BE2C (cell line): ENCODE measurements at regions not wholly inside any gene's neighbourhood (a gene's known extent, or its start where the extent isn't known, plus 50 kb on each side); places are given as distances from the start of the nearest gene placed in this dataset.

Experiments used
- DNase-seq: peaks from one replicate; pipeline ENCODE4 v3.0.0-alpha.2; 2020
- H3K27me3 ChIP-seq: fragments of 250-450 bp; sonication (Bioruptor Pico); 2 replicates; pipeline ENCODE4 v1.5.1; 2020; ENCODE audit warnings: mild to moderate bottlenecking
- H3K36me3 ChIP-seq: fragments of 250-450 bp; sonication (Bioruptor Pico); 2 replicates; pipeline ENCODE4 v1.5.1; 2020; ENCODE audit warnings: mild to moderate bottlenecking
- H3K4me1 ChIP-seq: fragments of 250-450 bp; sonication (Bioruptor Pico); 2 replicates; pipeline ENCODE4 v1.5.1; 2020
- H3K4me3 ChIP-seq: 2 replicates; pipeline ENCODE4 v1.5.1; 2011; ENCODE audit warnings: low read depth, low read length
- H3K9me3 ChIP-seq: fragments of 250-450 bp; sonication (Bioruptor Pico); 2 replicates; pipeline ENCODE4 v1.5.1; 2020
- CTCF ChIP-seq: IDR thresholded peaks from 2 replicates; pipeline ENCODE4 v1.5.1; 2012; ENCODE audit warnings: mild to moderate bottlenecking, low read depth, low read length

GRCh38 chr12:116459011-116459875, 99.9 kb upstream of the MAP1LC3B2 start:
- peaks cover 11% of the 10 kb centered on the region for H3K4me1 ChIP-seq
- no peak for DNase-seq

GRCh38 chr12:116459916-116460663, 99.1 kb upstream of the MAP1LC3B2 start:
- peaks cover 11% of the 10 kb centered on the region for H3K4me1 ChIP-seq
- no peak for DNase-seq
- H3K9me3 ChIP-seq = no peaks in the 10 kb centered on the region
- H3K27me3 ChIP-seq = no peaks in the 10 kb centered on the region
- no peaks in the 10 kb centered on the region for H3K36me3 ChIP-seq
- TF ChIP-seq CTCF = no peak
- no peak overlapping the region for H3K4me3 ChIP-seq

More at GRCh38 chr12:116459011-116459875, 99.9 kb upstream of the MAP1LC3B2 start:
- Histone ChIP-seq H3K36me3 (no peaks in the 10 kb centered on the region), H3K27me3 (no peaks in the 10 kb centered on the region), H3K9me3 (no peaks in the 10 kb centered on the region), H3K4me3 (no peak overlapping the region)
- no peak for TF ChIP-seq CTCF

GRCh38 chr12:116461060-116461459, 98.1 kb upstream of the MAP1LC3B2 start:
- TF ChIP-seq CTCF = no peak
- H3K36me3 ChIP-seq = no peaks in the 10 kb centered on the region
- H3K4me1 ChIP-seq = peaks cover 11% of the 10 kb centered on the region

GRCh38 chr12:116463366-116463765, 95.8 kb upstream of the MAP1LC3B2 start:
- TF ChIP-seq CTCF = no peak
- H3K27me3 ChIP-seq = no peaks in the 10 kb centered on the region
- DNase-seq = no peak
- no peak overlapping the region for H3K4me3 ChIP-seq
- H3K36me3 ChIP-seq = no peaks in the 10 kb centered on the region
- H3K9me3 ChIP-seq = no peaks in the 10 kb centered on the region
- H3K4me1 ChIP-seq = peaks cover 11% of the 10 kb centered on the region

More at GRCh38 chr12:116461060-116461459, 98.1 kb upstream of the MAP1LC3B2 start:
- no peaks in the 10 kb centered on the region for H3K9me3 ChIP-seq
- no peaks in the 10 kb centered on the region for H3K27me3 ChIP-seq
- no peak overlapping the region for H3K4me3 ChIP-seq
- no peak for DNase-seq

GRCh38 chr12:116465407-116465806, 93.8 kb upstream of the MAP1LC3B2 start:
- no peak for TF ChIP-seq CTCF
- no peaks in the 10 kb centered on the region for H3K27me3 ChIP-seq
- DNase-seq = no peak
- H3K4me3 ChIP-seq = no peak overlapping the region
- H3K9me3 ChIP-seq = no peaks in the 10 kb centered on the region
- H3K36me3 ChIP-seq = no peaks in the 10 kb centered on the region
- H3K4me1 ChIP-seq = peaks cover under 1% of the 10 kb centered on the region; the same call in 1 of the 2 replicates
